Fibroblast of mammary gland (primary cell): ENCODE measurements at regions not wholly inside any gene's neighbourhood (a gene's known extent, or its start where the extent isn't known, plus 50 kb on each side); places are given as distances from the start of the nearest gene placed in this dataset.

Experiments used
- DNase-seq: peaks from one replicate; pipeline ENCODE4 v3.0.0-alpha.2; 2010; ENCODE audit warnings: low read depth
- H3K4me3 ChIP-seq: 2 replicates; pipeline ENCODE4 v1.5.1; 2011; ENCODE audit warnings: low read depth, mild to moderate bottlenecking, low read length, moderate library complexity; ENCODE audit not compliant: control insufficient read depth
- CTCF ChIP-seq: conservative IDR thresholded peaks from 2 replicates; pipeline ENCODE4 v1.5.1; 2011; ENCODE audit warnings: low read depth, low read length, inconsistent platforms; ENCODE audit not compliant: control insufficient read depth, insufficient read depth

GRCh38 chrX:36640232-36640631, 367.9 kb upstream of the FAM47C start:
- TF ChIP-seq CTCF, result no peak
- H3K4me3 ChIP-seq, result no peak overlapping the region
- DNase-seq, result no peak

GRCh38 chrX:36642052-36642451, 366.1 kb upstream of the FAM47C start:
- no peak for TF ChIP-seq CTCF
- no peak for DNase-seq
- no peak overlapping the region for H3K4me3 ChIP-seq

GRCh38 chrX:36650622-36651021, 357.5 kb upstream of the FAM47C start:
- no peak for DNase-seq
- no peak overlapping the region for H3K4me3 ChIP-seq
- TF ChIP-seq CTCF, result no peak

- TF ChIP-seq CTCF, result no peak
- no peak for DNase-seq
Observed at GRCh38 chrX:36683507-36683906, 324.7 kb upstream of the FAM47C start.

GRCh38 chrX:36684053-36684452, 324.1 kb upstream of the FAM47C start:
- H3K4me3 ChIP-seq, result no peak overlapping the region
- DNase-seq, result no peak
- TF ChIP-seq CTCF, result no peak

More at GRCh38 chrX:36683507-36683906, 324.7 kb upstream of the FAM47C start:
- no peak overlapping the region for H3K4me3 ChIP-seq

- TF ChIP-seq CTCF, result no peak
- DNase-seq, result no peak
- no peak overlapping the region for H3K4me3 ChIP-seq
Observed at GRCh38 chrX:36721990-36722389, 286.2 kb upstream of the FAM47C start.

GRCh38 chrX:36753602-36754001, 254.6 kb upstream of the FAM47C start:
- no peak overlapping the region for H3K4me3 ChIP-seq
- DNase-seq, result no peak
- no peak for TF ChIP-seq CTCF
